H1 (cell line): ENCODE measurements at regions not wholly inside any gene's neighbourhood (a gene's known extent, or its start where the extent isn't known, plus 50 kb on each side); places are given as distances from the start of the nearest gene placed in this dataset.

ENCODE experiments used
- CEBPB ChIP-seq: IDR thresholded peaks from 2 replicates; pipeline ENCODE4 v1.6.1; 2012; ENCODE audit warnings: low read depth, low read length
- CHD2 ChIP-seq: IDR thresholded peaks from 2 replicates; pipeline ENCODE4 v1.6.1; 2012; ENCODE audit warnings: low read length, improper control_type of control experiment
- CTCF ChIP-seq, 3 experiments: IDR thresholded peaks; 1 replicate in 2 of 3; 2 replicates in 1 of 3; pipeline versions ENCODE4 v1.5.1 to v1.6.1; 2011; ENCODE audit warnings: low read length in 3 of 3, mild to moderate bottlenecking in 3 of 3, inconsistent platforms in 2 of 3, low read depth in 1 of 3, moderate library complexity in 1 of 3; ENCODE audit not compliant: insufficient read depth in 1 of 3; ENCODE audit errors: control extremely low read depth in 1 of 3
- EP300 ChIP-seq, 2 experiments: IDR thresholded peaks; 1 replicate in 1 of 2; 2 replicates in 1 of 2; pipeline ENCODE4 v1.6.1; 2011 to 2012; ENCODE audit warnings: low read depth in 2 of 2, low read length in 2 of 2, mild to moderate bottlenecking in 2 of 2, borderline replicate concordance in 1 of 2, inconsistent platforms in 1 of 2, moderate library complexity in 1 of 2
- EZH2 ChIP-seq: fragments of 200-600 bp; sonication (generic); IDR thresholded peaks from 2 replicates; pipeline ENCODE4 v1.7.1; 2012; ENCODE audit warnings: low read depth, mild to moderate bottlenecking, moderate library complexity, low read length, inconsistent platforms; ENCODE audit not compliant: severe bottlenecking
- GABPA ChIP-seq: IDR thresholded peaks from 2 replicates; pipeline ENCODE4 v1.6.1; 2011; ENCODE audit warnings: mild to moderate bottlenecking, low read length, moderate library complexity, borderline replicate concordance; ENCODE audit not compliant: insufficient read depth
- HDAC2 ChIP-seq, 2 experiments: fragments of 300-600 bp in 1 of 2; sonication (generic) in 1 of 2; IDR thresholded peaks; 2 replicates each; pipeline ENCODE4 v1.6.1; 2011 to 2012; ENCODE audit warnings: low read depth in 2 of 2, low read length in 2 of 2, mild to moderate bottlenecking in 2 of 2, moderate library complexity in 2 of 2, borderline replicate concordance in 1 of 2, inconsistent platforms in 1 of 2
- MAFK ChIP-seq: IDR thresholded peaks from 2 replicates; pipeline ENCODE4 v1.6.1; 2012; ENCODE audit warnings: low read depth, mild to moderate bottlenecking, improper control_type of control experiment, low read length
- POLR2A ChIP-seq, 2 experiments: IDR thresholded peaks; 1 replicate in 1 of 2; 2 replicates in 1 of 2; pipeline ENCODE4 v1.6.1; 2011; ENCODE audit warnings: low read depth in 2 of 2, low read length in 2 of 2, mild to moderate bottlenecking in 2 of 2; ENCODE audit errors: control extremely low read depth in 1 of 2
- POLR2AphosphoS5 ChIP-seq: IDR thresholded peaks from 2 replicates; pipeline ENCODE4 v1.6.1; 2011; ENCODE audit warnings: low read depth, low read length
- TAF1 ChIP-seq: IDR thresholded peaks from 2 replicates; pipeline ENCODE4 v1.6.1; 2011; ENCODE audit warnings: mild to moderate bottlenecking, low read depth, low read length
- TEAD4 ChIP-seq: IDR thresholded peaks from 2 replicates; pipeline ENCODE4 v1.6.1; 2012; ENCODE audit warnings: low read depth, low read length, inconsistent platforms, mixed read lengths
- ZNF274 ChIP-seq: IDR thresholded peaks from 2 replicates; pipeline ENCODE4 v1.7.0; 2012; ENCODE audit warnings: low read length, borderline replicate concordance; ENCODE audit errors: extremely low read depth

DNA sequence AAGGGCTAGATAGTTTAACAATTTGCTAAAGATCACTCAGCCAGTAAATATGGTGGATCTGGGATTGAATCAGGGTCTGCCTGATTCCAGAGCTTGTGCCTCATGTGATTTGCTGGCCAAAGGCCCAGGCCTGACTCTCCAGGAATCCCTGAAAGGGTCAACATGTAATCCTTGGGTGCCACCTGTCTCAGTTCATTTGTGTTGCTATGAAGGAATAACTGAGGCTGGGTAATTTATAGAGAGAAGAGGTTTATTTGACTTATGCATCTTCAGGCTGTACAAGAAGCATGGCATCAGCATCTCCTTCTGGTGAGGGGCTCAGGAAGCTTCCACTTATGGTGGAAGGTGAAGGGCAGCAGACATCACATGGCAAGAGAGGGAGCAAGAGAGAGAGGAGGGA is 144.9 kb downstream of the FCRL5 start:
- TF ChIP-seq TEAD4 (no peak), EP300 (IDR thresholded peaks at IDR 0.05; ENCODE audit: borderline replicate concordance in 1 of 2, low read depth in 2 of 2, low read length in 2 of 2) (no peak), CTCF (IDR thresholded peaks at IDR 0.05; ENCODE audit: control extremely low read depth in 1 of 3, insufficient read depth in 1 of 3, low read depth in 1 of 3, low read length in 3 of 3) (no peak), MAFK (no peak), TAF1 (no peak), POLR2A (IDR thresholded peaks at IDR 0.05; ENCODE audit: control extremely low read depth in 1 of 2, low read depth in 2 of 2, low read length in 2 of 2) (no peak), ZNF274 (no peak), POLR2AphosphoS5 (no peak), HDAC2 (IDR thresholded peaks at IDR 0.05; ENCODE audit: borderline replicate concordance in 1 of 2, low read depth in 2 of 2, low read length in 2 of 2) (no peak), EZH2 (no peak), CEBPB (no peak), GABPA (no peak), CHD2 (no peak)
